ENCODE measurements at regions not wholly inside any gene's neighbourhood (a gene's known extent, or its start where the extent isn't known, plus 50 kb on each side); places are given as distances from the start of the nearest gene placed in this dataset.
A peak's percentile ranks its signal among the peaks of the same experiment; 100 is the strongest.

DNA sequence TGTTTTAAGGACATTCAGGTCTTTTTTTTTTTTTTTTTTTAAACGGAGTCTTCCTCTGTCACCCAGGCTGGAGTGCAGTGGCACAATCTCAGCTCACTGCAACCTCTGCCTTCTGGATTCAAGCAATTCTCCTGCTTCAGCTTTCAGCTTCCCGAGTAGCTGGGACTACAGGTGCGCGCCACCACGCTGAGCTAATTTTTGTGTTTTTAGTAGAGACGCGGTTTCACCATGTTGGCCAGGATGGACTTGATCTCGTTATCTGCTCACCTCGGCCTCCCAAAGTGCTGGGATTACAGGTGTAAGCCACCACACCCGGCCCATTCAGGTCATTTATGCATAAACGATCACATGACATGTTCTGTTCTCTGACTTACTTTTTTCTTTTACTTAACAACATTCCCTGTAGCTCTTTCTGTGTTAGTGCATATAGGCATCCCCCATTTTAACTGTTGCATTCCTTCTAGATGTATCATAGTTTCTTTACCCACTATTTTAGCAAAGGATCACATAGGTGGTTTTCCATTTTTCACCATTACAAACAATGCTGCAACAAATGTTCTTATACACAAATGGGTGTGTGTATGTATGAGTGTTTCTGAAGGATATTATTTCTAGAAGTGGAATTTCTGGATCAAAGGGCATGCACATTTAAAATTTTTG is 74.2 kb downstream of the ARF6 start:
- H3K27ac Mint-ChIP-seq: no peak overlapping the region

DNA sequence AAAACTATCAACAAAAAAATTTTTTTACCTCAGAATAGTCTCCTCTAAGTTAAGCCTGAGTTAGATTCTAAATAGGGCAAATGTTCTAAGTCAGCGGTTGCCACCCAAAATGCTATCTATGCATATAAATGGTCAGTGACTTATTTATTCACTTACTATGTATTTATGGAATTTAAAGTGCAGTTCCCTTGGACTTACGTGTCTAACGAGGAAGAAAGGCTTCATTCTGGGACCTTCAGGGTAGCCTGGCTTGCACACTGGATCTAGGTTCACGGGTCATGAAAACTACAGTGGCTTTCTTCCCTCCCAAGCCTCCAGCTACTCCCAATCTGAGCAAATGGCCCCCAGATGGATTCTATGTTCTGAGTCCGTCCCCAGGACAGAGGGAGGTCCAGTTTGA is 77.1 kb downstream of the ARF6 start:
- Histone ChIP-seq H3K36me3 (ENCODE audit: control insufficient read depth, insufficient read depth, low read length) (no peaks in the 10 kb centered on the region), H3K27ac (ENCODE audit: low read length) (peak overlapping the region; percentile 95), H3K9me3 (ENCODE audit: control insufficient read depth, insufficient read depth, low read length) (no peaks in the 10 kb centered on the region), H3K4me1 (ENCODE audit: control insufficient read depth, insufficient read depth, low read length) (peaks cover 40% of the 10 kb centered on the region), H3K4me3 (ENCODE audit: low read length) (no peak overlapping the region), H3K27me3 (ENCODE audit: control insufficient read depth, insufficient read depth, low read length) (no peaks in the 10 kb centered on the region)
- Mint-ChIP-seq H3K4me1 (peaks cover 31 to 33% of the 10 kb centered on the region in 2 donors), H3K36me3 (no peaks in the 10 kb centered on the region), H3K9me3 (no peaks in the 10 kb centered on the region), H3K4me3 (no peak overlapping the region), H3K27me3 (ENCODE audit: low read depth in 2 of 2) (no peaks in the 10 kb centered on the region), H3K27ac (peak overlapping the region; percentile 92 to 95)
- intact Hi-C loops (cut with micrococcal nuclease): loop anchor here (5.0 kb wide), 1 partner anchor 38 kb away; no protein-coding TSS in a partner anchor
- ATAC-seq (no peak), DNase-seq (no peak)
- no peak for TF ChIP-seq CTCF (IDR thresholded peaks at IDR 0.05)
- WGBS (ENCODE audit: insufficient coverage): 94% methylated on average over 4 of the region's 5 CpGs

More for the DNA sequence above, 74.2 kb downstream of the ARF6 start:
- ATAC-seq (no peak), DNase-seq (no peak)
- Mint-ChIP-seq H3K27me3 (ENCODE audit: low read depth in 2 of 2) (no peaks in the 10 kb centered on the region), H3K4me3 (no peak overlapping the region), H3K36me3 (no peaks in the 10 kb centered on the region), H3K9me3 (no peaks in the 10 kb centered on the region), H3K4me1 (peaks cover 24 to 28% of the 10 kb centered on the region in 2 donors)
- H3K4me3 ChIP-seq (ENCODE audit: low read length): no peak overlapping the region
- no peaks in the 10 kb centered on the region for H3K9me3 ChIP-seq (ENCODE audit: control insufficient read depth, insufficient read depth, low read length)
- intact Hi-C loops (cut with micrococcal nuclease): no loop called here
- H3K36me3 ChIP-seq (ENCODE audit: control insufficient read depth, insufficient read depth, low read length): no peaks in the 10 kb centered on the region
- H3K27me3 ChIP-seq (ENCODE audit: control insufficient read depth, insufficient read depth, low read length): no peaks in the 10 kb centered on the region
- peaks cover 22% of the 10 kb centered on the region for H3K4me1 ChIP-seq (ENCODE audit: control insufficient read depth, insufficient read depth, low read length)
- no peak overlapping the region for H3K27ac ChIP-seq (ENCODE audit: low read length)
- 97% methylated on average over 11 of the region's 11 CpGs for WGBS (ENCODE audit: insufficient coverage)
- no peak for TF ChIP-seq CTCF (IDR thresholded peaks at IDR 0.05)

DNA sequence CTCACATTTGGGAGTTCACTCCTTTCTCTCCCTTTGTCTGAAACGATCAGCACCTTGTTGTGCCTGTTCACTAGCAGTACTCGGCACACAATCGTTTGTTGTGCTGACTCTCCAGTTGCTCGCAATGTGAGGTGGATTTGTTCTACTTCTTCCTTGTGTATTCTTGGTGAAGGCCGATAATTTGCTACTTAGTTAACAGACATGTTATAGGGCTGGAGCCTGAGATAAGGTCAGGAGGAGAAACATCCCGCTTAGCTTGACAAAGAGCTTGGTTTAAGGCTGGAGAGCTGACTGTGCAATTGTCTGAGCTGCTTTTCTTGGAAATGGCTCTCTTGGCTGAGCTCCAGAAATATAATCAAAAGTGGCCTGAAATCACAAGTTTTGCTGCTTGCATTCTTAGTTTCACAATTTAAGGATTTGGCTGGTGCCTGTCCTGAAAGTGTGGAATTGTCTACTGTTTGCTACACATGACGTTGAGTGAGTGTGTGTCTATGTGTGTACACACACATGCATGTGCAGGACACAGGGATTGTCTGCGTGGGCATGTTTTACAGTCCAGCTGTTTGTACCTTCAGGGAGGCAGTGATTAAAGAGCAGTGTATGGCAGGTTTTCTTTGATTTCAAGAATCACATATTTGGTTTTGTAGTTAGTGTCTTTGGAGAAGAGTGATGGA is 77.7 kb downstream of the ARF6 start:
- H3K27ac Mint-ChIP-seq: peak overlapping the region; percentile 92 to 95
- H3K36me3 ChIP-seq (ENCODE audit: control insufficient read depth, insufficient read depth, low read length): no peaks in the 10 kb centered on the region
- peak overlapping the region; percentile 82 for H3K4me3 Mint-ChIP-seq
- H3K27me3 Mint-ChIP-seq (ENCODE audit: low read depth in 2 of 2): no peaks in the 10 kb centered on the region
- 58% methylated on average over 8 of the region's 8 CpGs for WGBS (ENCODE audit: insufficient coverage)
- H3K36me3 Mint-ChIP-seq: no peaks in the 10 kb centered on the region
- intact Hi-C loops (cut with micrococcal nuclease): loop anchor here (5.0 kb wide), 1 partner anchor 38 kb away; no protein-coding TSS in a partner anchor
- TF ChIP-seq CTCF (IDR thresholded peaks at IDR 0.05): no peak
- peaks cover 31 to 33% of the 10 kb centered on the region in 2 donors for H3K4me1 Mint-ChIP-seq
- ATAC-seq: peak in 1 of 3 donors; percentile 12
- DNase-seq: no peak
- H3K4me1 ChIP-seq (ENCODE audit: control insufficient read depth, insufficient read depth, low read length): peaks cover 40% of the 10 kb centered on the region
- H3K9me3 Mint-ChIP-seq: no peaks in the 10 kb centered on the region
- H3K27me3 ChIP-seq (ENCODE audit: control insufficient read depth, insufficient read depth, low read length): no peaks in the 10 kb centered on the region
- no peak overlapping the region for H3K4me3 ChIP-seq (ENCODE audit: low read length)
- H3K27ac ChIP-seq (ENCODE audit: low read length): peak overlapping the region; percentile 95
- H3K9me3 ChIP-seq (ENCODE audit: control insufficient read depth, insufficient read depth, low read length): no peaks in the 10 kb centered on the region

All from natural killer cell (primary cell).